Epithelial cell of esophagus (primary cell): ENCODE measurements at regions not wholly inside any gene's neighbourhood (a gene's known extent, or its start where the extent isn't known, plus 50 kb on each side); places are given as distances from the start of the nearest gene placed in this dataset.
A peak's percentile ranks its signal among the peaks of the same experiment; 100 is the strongest.
"Not testable (repeated sequence)": the region's sequence is repeated elsewhere in the genome, so short reads cannot be mapped to it uniquely, and the experiment has no call there.

Experiments used
- DNase-seq: peaks from one replicate; pipeline ENCODE4 v3.0.0; 2010; ENCODE audit warnings: low read depth
- H3K4me3 ChIP-seq: 2 replicates; pipeline ENCODE4 v1.5.1; 2011; ENCODE audit warnings: mild to moderate bottlenecking, low read length, control low read depth
- TF ChIP-seq, protein P1 (sequence below): IDR thresholded peaks from 2 replicates; pipeline ENCODE4 v1.5.1; 2011; ENCODE audit warnings: low read depth, mild to moderate bottlenecking, low read length, control low read depth, inconsistent platforms; ENCODE audit not compliant: insufficient read depth; ENCODE audit errors: missing control alignments

- H3K4me3 ChIP-seq, DNase-seq: not testable (repeated sequence)
Measured at GRCh38 chr7:150035769-150036168, 162.0 kb downstream of the ATP6V0E2 start.

- H3K4me3 ChIP-seq, DNase-seq: not testable (repeated sequence)
Measured at GRCh38 chr7:150039061-150039460, 165.3 kb downstream of the ATP6V0E2 start.

DNA sequence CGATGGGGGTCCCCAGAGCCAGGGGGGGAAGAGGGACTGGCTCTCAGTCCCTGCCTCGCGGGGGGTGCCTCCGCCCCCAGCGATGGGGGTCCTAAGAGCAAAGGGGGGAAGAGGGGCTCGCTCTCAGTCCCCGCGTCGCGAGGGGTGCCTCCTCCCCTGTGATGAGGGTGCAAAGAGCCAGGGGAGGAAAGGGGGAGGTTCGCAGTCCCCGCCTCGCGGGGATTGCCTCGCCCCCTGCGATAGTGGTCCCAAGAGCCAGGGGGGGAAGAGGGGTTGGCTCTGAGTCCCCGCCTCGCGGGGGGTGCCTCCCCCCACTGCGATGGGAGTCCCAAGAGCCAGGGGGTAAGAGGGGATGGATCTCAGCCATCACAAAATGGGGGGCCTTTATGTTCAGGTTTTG is 168.5 kb downstream of the ATP6V0E2 start:
- not testable (repeated sequence) for DNase-seq

GRCh38 chr7:150044771-150045170 is 171.0 kb downstream of the ATP6V0E2 start:
- not testable (repeated sequence) for H3K4me3 ChIP-seq
- DNase-seq, result peak; percentile 64

More for the DNA sequence above, 168.5 kb downstream of the ATP6V0E2 start:
- H3K4me3 ChIP-seq, result not testable (repeated sequence)

- DNase-seq, result not testable (repeated sequence)
Measured at GRCh38 chr7:150045596-150045995, 171.8 kb downstream of the ATP6V0E2 start.

GRCh38 chr7:150046290-150047194 is 172.8 kb downstream of the ATP6V0E2 start:
- not testable (repeated sequence) for DNase-seq, H3K4me3 ChIP-seq

More at GRCh38 chr7:150045596-150045995, 171.8 kb downstream of the ATP6V0E2 start:
- H3K4me3 ChIP-seq, result not testable (repeated sequence)

- not testable (repeated sequence) for H3K4me3 ChIP-seq
Measured at GRCh38 chr7:150047329-150047728, 173.6 kb downstream of the ATP6V0E2 start.

DNA sequence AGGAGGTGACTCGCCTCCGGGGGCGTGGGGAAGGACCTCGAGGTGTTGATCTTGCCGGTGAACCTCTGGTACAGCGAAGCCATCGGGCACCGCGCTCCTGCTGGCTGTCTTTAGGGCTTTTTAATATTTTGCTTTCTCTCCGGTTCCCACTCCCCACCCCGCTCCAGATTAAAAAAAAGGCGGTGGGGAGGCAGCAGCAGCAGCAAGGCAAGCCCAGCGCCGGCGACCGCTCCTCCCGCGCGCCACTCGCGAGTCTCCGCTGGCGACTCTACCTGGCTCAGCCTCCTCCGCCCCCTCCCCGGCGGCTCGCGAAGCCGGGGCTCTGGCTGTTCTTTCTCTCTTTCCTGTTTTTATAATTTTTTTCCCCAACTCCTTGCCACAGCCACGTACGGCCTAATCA is 174.0 kb downstream of the ATP6V0E2 start:
- H3K4me3 ChIP-seq, DNase-seq: not testable (repeated sequence)

More at GRCh38 chr7:150047329-150047728, 173.6 kb downstream of the ATP6V0E2 start:
- not testable (repeated sequence) for DNase-seq

- H3K4me3 ChIP-seq, DNase-seq: not testable (repeated sequence)
Measured at GRCh38 chr7:150048244-150049011, 174.7 kb downstream of the ATP6V0E2 start.

GRCh38 chr7:150049012-150049655 is 175.4 kb downstream of the ATP6V0E2 start:
- peak; percentile 57 for DNase-seq
- peak overlapping the region; percentile 7 for H3K4me3 ChIP-seq

DNA sequence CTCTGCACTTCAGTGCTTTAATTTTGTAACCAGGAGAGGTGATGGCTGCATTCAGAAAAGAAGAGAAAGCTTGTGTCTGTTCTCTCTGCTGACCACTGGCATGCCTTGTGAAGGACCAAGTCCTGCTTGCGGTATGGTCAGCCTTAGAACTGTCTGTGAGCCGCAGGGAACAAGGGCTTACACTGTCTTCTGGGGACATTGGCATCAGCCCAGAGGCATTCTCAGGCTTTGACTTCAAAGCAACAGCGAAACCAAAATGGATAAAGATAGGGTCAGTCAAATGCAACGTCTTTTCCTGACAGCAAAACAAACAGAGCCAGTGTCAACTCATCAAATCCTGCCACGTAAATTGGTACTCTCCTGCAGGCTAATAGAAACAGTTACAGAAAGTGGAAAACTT is 179.6 kb downstream of the ATP6V0E2 start:
- not testable (repeated sequence) for DNase-seq, H3K4me3 ChIP-seq

- not testable (repeated sequence) for DNase-seq, H3K4me3 ChIP-seq
Measured at GRCh38 chr7:150054242-150054641, 180.5 kb downstream of the ATP6V0E2 start.

DNA sequence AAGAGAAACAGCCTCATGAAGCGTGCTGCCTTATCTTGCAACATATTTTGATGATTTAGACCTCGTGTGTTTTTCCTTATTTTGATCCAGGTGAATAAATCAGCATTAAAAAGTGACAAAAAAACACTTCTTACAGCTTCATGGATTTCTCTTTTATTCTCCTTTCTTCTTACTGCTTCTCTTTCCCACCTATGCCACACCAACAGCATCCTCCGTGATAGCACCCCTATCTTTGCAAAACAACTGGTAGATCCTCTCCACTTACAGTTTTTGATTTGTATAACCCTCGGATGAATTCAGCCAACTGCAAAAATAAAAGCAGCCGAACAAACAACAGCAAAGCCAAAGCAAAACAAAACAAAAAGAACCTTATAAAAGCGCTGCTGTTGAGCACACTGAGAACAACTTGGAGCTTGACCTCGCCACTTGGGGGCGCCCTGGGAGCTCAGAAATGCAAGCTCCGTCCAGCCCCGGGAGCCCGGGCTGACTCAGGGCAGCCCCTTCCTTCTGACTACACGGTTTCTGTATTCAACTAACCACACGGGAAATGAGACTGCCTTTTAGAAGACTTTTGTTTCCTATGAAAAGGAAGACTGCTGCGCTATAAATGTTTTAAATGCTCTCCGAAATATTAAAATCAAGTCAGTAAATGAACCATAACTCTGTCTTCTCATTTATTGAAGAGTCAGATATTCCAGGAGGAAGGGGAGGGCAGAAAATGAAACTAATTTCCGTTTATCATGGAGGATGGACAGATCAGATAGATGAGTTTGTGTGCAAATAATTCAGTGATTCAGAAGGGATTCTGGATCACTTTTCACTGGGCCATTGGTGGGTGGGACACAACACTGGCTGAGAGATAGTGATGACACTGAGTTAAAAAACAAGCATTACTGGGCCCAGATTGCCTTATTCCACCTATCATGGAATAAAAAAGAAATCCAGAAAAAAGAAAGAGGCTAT is 186.8 kb downstream of the ATP6V0E2 start:
- H3K4me3 ChIP-seq, DNase-seq: not testable (repeated sequence)
- TF ChIP-seq, protein P1, sequence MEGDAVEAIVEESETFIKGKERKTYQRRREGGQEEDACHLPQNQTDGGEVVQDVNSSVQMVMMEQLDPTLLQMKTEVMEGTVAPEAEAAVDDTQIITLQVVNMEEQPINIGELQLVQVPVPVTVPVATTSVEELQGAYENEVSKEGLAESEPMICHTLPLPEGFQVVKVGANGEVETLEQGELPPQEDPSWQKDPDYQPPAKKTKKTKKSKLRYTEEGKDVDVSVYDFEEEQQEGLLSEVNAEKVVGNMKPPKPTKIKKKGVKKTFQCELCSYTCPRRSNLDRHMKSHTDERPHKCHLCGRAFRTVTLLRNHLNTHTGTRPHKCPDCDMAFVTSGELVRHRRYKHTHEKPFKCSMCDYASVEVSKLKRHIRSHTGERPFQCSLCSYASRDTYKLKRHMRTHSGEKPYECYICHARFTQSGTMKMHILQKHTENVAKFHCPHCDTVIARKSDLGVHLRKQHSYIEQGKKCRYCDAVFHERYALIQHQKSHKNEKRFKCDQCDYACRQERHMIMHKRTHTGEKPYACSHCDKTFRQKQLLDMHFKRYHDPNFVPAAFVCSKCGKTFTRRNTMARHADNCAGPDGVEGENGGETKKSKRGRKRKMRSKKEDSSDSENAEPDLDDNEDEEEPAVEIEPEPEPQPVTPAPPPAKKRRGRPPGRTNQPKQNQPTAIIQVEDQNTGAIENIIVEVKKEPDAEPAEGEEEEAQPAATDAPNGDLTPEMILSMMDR, result peak; percentile 22

GRCh38 chr7:150063195-150063594 is 189.4 kb downstream of the ATP6V0E2 start:
- H3K4me3 ChIP-seq, DNase-seq: not testable (repeated sequence)

GRCh38 chr7:150069555-150070313 is 196.0 kb downstream of the ATP6V0E2 start:
- H3K4me3 ChIP-seq, DNase-seq: not testable (repeated sequence)

GRCh38 chr7:150077543-150077942 is 203.8 kb downstream of the ATP6V0E2 start:
- DNase-seq, H3K4me3 ChIP-seq: not testable (repeated sequence)
